ENCODE measurements at regions not wholly inside any gene's neighbourhood (a gene's known extent, or its start where the extent isn't known, plus 50 kb on each side); places are given as distances from the start of the nearest gene placed in this dataset.
A peak's percentile ranks its signal among the peaks of the same experiment; 100 is the strongest.

- DNase-seq (ENCODE audit: low read depth) = no peak
Measured at GRCh38 chr9:79862921-79863890, 291.4 kb downstream of the TLE4 start.

- DNase-seq (ENCODE audit: low read depth) = peak; percentile 38
Measured at GRCh38 chr9:79858508-79858907, 286.7 kb downstream of the TLE4 start.

- DNase-seq (ENCODE audit: low read depth) = no peak
Measured at GRCh38 chr9:79857188-79857587, 285.4 kb downstream of the TLE4 start.

- DNase-seq (ENCODE audit: low read depth) = no peak
Measured at GRCh38 chr9:79847074-79847473, 275.3 kb downstream of the TLE4 start.

- DNase-seq (ENCODE audit: low read depth) = peak; percentile 4
Measured at GRCh38 chr9:79829566-79830302, 258.0 kb downstream of the TLE4 start.

- no peak for DNase-seq (ENCODE audit: low read depth)
Measured at GRCh38 chr9:79824265-79824664, 252.5 kb downstream of the TLE4 start.

GRCh38 chr9:79817438-79818004, 245.8 kb downstream of the TLE4 start:
- no peak for DNase-seq (ENCODE audit: low read depth)

- no peak for DNase-seq (ENCODE audit: low read depth)
Measured at GRCh38 chr9:79813258-79813638, 241.5 kb downstream of the TLE4 start.

- no peak for DNase-seq (ENCODE audit: low read depth)
Measured at GRCh38 chr9:79812507-79813257, 240.9 kb downstream of the TLE4 start.

- peak; percentile 7 for DNase-seq (ENCODE audit: low read depth)
Measured at GRCh38 chr9:79812099-79812498, 240.3 kb downstream of the TLE4 start.

GRCh38 chr9:79809931-79810330, 238.2 kb downstream of the TLE4 start:
- DNase-seq (ENCODE audit: low read depth) = peak; percentile 77

GRCh38 chr9:79809316-79809876, 237.6 kb downstream of the TLE4 start:
- no peak for DNase-seq (ENCODE audit: low read depth)

- DNase-seq (ENCODE audit: low read depth) = no peak
Measured at GRCh38 chr9:79807971-79808370, 236.2 kb downstream of the TLE4 start.

GRCh38 chr9:79806086-79806485, 234.3 kb downstream of the TLE4 start:
- no peak for DNase-seq (ENCODE audit: low read depth)

GRCh38 chr9:79801459-79801858, 229.7 kb downstream of the TLE4 start:
- DNase-seq (ENCODE audit: low read depth) = no peak

GRCh38 chr9:79800578-79800977, 228.8 kb downstream of the TLE4 start:
- no peak for DNase-seq (ENCODE audit: low read depth)

GRCh38 chr9:79799691-79800335, 228.0 kb downstream of the TLE4 start:
- DNase-seq (ENCODE audit: low read depth) = no peak

- DNase-seq (ENCODE audit: low read depth) = no peak
Measured at GRCh38 chr9:79798450-79798849, 226.7 kb downstream of the TLE4 start.

GRCh38 chr9:79796411-79796810, 224.6 kb downstream of the TLE4 start:
- DNase-seq (ENCODE audit: low read depth) = no peak

GRCh38 chr9:79788662-79789061, 216.9 kb downstream of the TLE4 start:
- DNase-seq (ENCODE audit: low read depth) = no peak

GRCh38 chr9:79781263-79781662, 209.5 kb downstream of the TLE4 start:
- no peak for DNase-seq (ENCODE audit: low read depth)
